GM23338 (cell line): ENCODE measurements at regions not wholly inside any gene's neighbourhood (a gene's known extent, or its start where the extent isn't known, plus 50 kb on each side); places are given as distances from the start of the nearest gene placed in this dataset.

Experiments
- ATAC-seq: fragments of 200-7000 bp; cut with Tn5 transposase; 3 replicates; pipeline ENCODE4 v1.9.1; 2020
- DNase-seq: peaks from one replicate; pipeline ENCODE4 v3.0.0-alpha.2; 2015; ENCODE audit warnings: low spot score
- H2AFZ ChIP-seq: fragments of 200-600 bp; sonication (generic); 2 replicates; pipeline ENCODE4 v1.8.0; 2016; ENCODE audit warnings: antibody characterized with exemption, mild to moderate bottlenecking, moderate library complexity
- H3F3A ChIP-seq: fragments of 200-600 bp; sonication (generic); replicated peaks from 2 replicates; pipeline ENCODE4 v1.8.0; 2017; ENCODE audit warnings: antibody characterized with exemption, mixed run types, low read depth
- H3K27ac ChIP-seq: fragments of 200-600 bp; sonication (generic); 2 replicates; pipeline ENCODE4 v1.6.1; 2016; ENCODE audit warnings: low read depth
- H3K27me3 ChIP-seq: fragments of 200-600 bp; sonication (generic); 2 replicates; pipeline ENCODE4 v1.8.0; 2016; ENCODE audit warnings: mild to moderate bottlenecking, mixed run types, moderate library complexity; ENCODE audit not compliant: insufficient read depth
- H3K36me3 ChIP-seq: fragments of 200-600 bp; sonication (generic); 2 replicates; pipeline ENCODE4 v1.8.0; 2016; ENCODE audit warnings: mild to moderate bottlenecking; ENCODE audit not compliant: insufficient read depth
- H3K4me1 ChIP-seq: fragments of 200-600 bp; sonication (generic); 2 replicates; pipeline ENCODE4 v1.8.0; 2016; ENCODE audit warnings: mild to moderate bottlenecking, moderate library complexity; ENCODE audit not compliant: insufficient read depth
- H3K4me2 ChIP-seq: fragments of 200-600 bp; sonication (generic); 2 replicates; pipeline ENCODE4 v1.7.1; 2017; ENCODE audit warnings: mixed run types
- H3K4me3 ChIP-seq: fragments of 200-600 bp; sonication (generic); 2 replicates; pipeline ENCODE4 v1.6.1; 2016; ENCODE audit warnings: mixed run types
- H3K79me2 ChIP-seq: fragments of 200-600 bp; sonication (generic); replicated peaks from 2 replicates; pipeline ENCODE4 v1.8.0; 2017; ENCODE audit warnings: mild to moderate bottlenecking; ENCODE audit not compliant: insufficient read depth
- H3K9me2 ChIP-seq: fragments of 200-600 bp; sonication (generic); 2 replicates; pipeline ENCODE4 v1.8.0; 2017; ENCODE audit not compliant: insufficient read depth
- H4K20me1 ChIP-seq: fragments of 200-600 bp; sonication (generic); replicated peaks from 2 replicates; pipeline ENCODE4 v1.8.0; 2017; ENCODE audit warnings: mild to moderate bottlenecking; ENCODE audit not compliant: insufficient read depth
- H3K27ac Mint-ChIP-seq: 2 replicates; pipeline ENCODE4 v1.8.0; 2020; ENCODE audit warnings: inconsistent platforms, mild to moderate bottlenecking, moderate library complexity, mixed read lengths
- H3K27me3 Mint-ChIP-seq: 3 replicates; pipeline ENCODE4 v1.8.0; 2022; ENCODE audit warnings: low read depth, mild to moderate bottlenecking, moderate library complexity, mixed read lengths, inconsistent platforms; ENCODE audit not compliant: insufficient read depth, poor library complexity
- H3K36me3 Mint-ChIP-seq: 3 replicates; pipeline ENCODE4 v1.8.0; 2021; ENCODE audit warnings: low read depth, mild to moderate bottlenecking, inconsistent platforms, moderate library complexity, mixed read lengths
- H3K4me1 Mint-ChIP-seq: 3 replicates; pipeline ENCODE4 v1.8.0; 2020; ENCODE audit warnings: mild to moderate bottlenecking, inconsistent platforms, mixed read lengths
- H3K4me3 Mint-ChIP-seq: 3 replicates; pipeline ENCODE4 v1.8.0; 2021; ENCODE audit warnings: moderate library complexity, mild to moderate bottlenecking, inconsistent platforms, mixed read lengths
- H3K9me3 Mint-ChIP-seq: 3 replicates; pipeline ENCODE4 v1.8.0; 2020; ENCODE audit warnings: moderate library complexity, mild to moderate bottlenecking, inconsistent platforms, mixed read lengths
- CREB1 ChIP-seq: fragments of 250-450 bp; sonication (Bioruptor Pico); IDR thresholded peaks from 2 replicates; pipeline ENCODE4 v1.5.0; 2020; ENCODE audit warnings: low read depth, mild to moderate bottlenecking, moderate library complexity
- EZH2 ChIP-seq: fragments of 200-600 bp; sonication (generic); IDR thresholded peaks from one replicate; pipeline ENCODE4 v1.8.0; 2017; ENCODE audit warnings: antibody characterized with exemption, mild to moderate bottlenecking, low read depth; ENCODE audit not compliant: unreplicated experiment
- EZH2phosphoT487 ChIP-seq: fragments of 200-600 bp; sonication (generic); IDR thresholded peaks from one replicate; pipeline ENCODE4 v1.8.1; 2018; ENCODE audit warnings: antibody characterized with exemption; ENCODE audit not compliant: unreplicated experiment
- POLR2AphosphoS5 ChIP-seq: IDR thresholded peaks from 2 replicates; pipeline ENCODE4 v1.6.1; 2016; ENCODE audit warnings: antibody characterized with exemption, low read depth
- REST ChIP-seq: IDR thresholded peaks from one replicate; pipeline ENCODE4 v1.6.1; 2018; ENCODE audit warnings: antibody characterized with exemption; ENCODE audit not compliant: unreplicated experiment
- STAT1 ChIP-seq: IDR thresholded peaks from one replicate; pipeline ENCODE4 v1.6.1; 2016; ENCODE audit warnings: antibody characterized with exemption; ENCODE audit not compliant: unreplicated experiment
- ZNF462 ChIP-seq: fragments of 250-450 bp; sonication (Bioruptor Pico); IDR thresholded peaks from 2 replicates; pipeline ENCODE4 v1.5.0; 2020; ENCODE audit warnings: mild to moderate bottlenecking, moderate library complexity
- TF ChIP-seq, protein P1 (sequence below), 2 experiments: fragments of 200-600 bp in 1 of 2; sonication (generic) in 1 of 2; conservative IDR thresholded peaks; 2 replicates each; pipeline versions ENCODE4 v1.5.1 to v1.6.1; 2016 to 2017; ENCODE audit warnings: antibody characterized with exemption in 2 of 2, low read depth in 2 of 2, mild to moderate bottlenecking in 2 of 2, moderate library complexity in 1 of 2

DNA sequence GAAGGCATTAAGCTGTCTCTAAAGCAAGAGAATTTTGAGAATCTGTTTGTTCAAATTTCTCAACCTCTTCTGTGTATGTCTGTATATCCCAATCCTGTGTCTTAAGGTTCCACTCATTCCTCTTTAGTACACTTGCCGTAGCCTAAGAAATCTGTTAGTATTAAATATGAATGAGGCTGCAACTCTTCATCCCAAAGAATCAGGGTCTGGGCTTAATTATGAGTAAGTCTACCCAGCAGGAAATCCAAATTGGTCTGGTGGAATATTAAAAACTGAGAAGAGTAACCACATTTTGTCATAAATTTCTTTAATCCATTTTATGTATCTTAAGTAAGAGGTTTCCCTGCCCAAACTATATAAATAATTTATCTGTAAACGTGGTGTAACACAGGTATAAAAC lies 1171.2 kb downstream of the CDH12 start (continued):
- TF ChIP-seq REST (no peak), STAT1 (no peak), POLR2AphosphoS5 (no peak), CREB1 (no peak), EZH2 (no peak), EZH2phosphoT487 (no peak)
- TF ChIP-seq, protein P1, sequence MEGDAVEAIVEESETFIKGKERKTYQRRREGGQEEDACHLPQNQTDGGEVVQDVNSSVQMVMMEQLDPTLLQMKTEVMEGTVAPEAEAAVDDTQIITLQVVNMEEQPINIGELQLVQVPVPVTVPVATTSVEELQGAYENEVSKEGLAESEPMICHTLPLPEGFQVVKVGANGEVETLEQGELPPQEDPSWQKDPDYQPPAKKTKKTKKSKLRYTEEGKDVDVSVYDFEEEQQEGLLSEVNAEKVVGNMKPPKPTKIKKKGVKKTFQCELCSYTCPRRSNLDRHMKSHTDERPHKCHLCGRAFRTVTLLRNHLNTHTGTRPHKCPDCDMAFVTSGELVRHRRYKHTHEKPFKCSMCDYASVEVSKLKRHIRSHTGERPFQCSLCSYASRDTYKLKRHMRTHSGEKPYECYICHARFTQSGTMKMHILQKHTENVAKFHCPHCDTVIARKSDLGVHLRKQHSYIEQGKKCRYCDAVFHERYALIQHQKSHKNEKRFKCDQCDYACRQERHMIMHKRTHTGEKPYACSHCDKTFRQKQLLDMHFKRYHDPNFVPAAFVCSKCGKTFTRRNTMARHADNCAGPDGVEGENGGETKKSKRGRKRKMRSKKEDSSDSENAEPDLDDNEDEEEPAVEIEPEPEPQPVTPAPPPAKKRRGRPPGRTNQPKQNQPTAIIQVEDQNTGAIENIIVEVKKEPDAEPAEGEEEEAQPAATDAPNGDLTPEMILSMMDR (conservative IDR thresholded peaks at IDR 0.05; ENCODE audit: low read depth in 2 of 2), result no peak

DNA sequence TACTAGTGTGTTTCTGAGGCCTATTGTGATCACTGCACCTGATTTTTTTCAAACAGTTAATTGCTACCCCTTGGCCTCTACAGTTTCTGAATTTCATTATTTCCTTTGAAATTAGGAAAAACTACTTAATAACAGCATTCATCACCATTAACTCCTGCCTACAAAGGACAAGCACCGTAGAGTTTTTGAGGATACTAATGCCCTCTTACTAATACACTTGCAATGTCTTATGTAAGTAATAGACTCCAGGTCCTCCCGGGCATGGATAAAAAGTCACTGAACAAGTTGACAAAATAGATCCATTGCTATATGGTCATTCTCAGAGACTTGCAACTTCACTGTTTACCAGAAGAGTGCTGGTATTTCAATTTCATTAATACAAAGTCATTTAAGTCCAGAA lies 1172.5 kb downstream of the CDH12 start:
- Histone ChIP-seq H3K4me3 (no peak overlapping the region), H3F3A (no peaks in the 10 kb centered on the region), H2AFZ (no peak overlapping the region), H3K4me1 (no peaks in the 10 kb centered on the region), H3K27me3 (no peaks in the 10 kb centered on the region), H3K9me2 (peaks cover 6% of the 10 kb centered on the region; the same call in 1 of the 2 replicates), H3K36me3 (no peaks in the 10 kb centered on the region), H3K4me2 (no peak overlapping the region), H3K79me2 (no peaks in the 10 kb centered on the region), H4K20me1 (no peaks in the 10 kb centered on the region), H3K27ac (no peak overlapping the region)
- H3K4me3 Mint-ChIP-seq, result no peak overlapping the region
- H3K27ac Mint-ChIP-seq, result no peak overlapping the region
- H3K27me3 Mint-ChIP-seq, result no peaks in the 10 kb centered on the region
- peaks cover 2% of the 10 kb centered on the region; the same call in 1 of the 3 replicates for H3K4me1 Mint-ChIP-seq
- ATAC-seq (no peak), DNase-seq (no peak)
- H3K36me3 Mint-ChIP-seq, result no peaks in the 10 kb centered on the region
- no peaks in the 10 kb centered on the region for H3K9me3 Mint-ChIP-seq
- TF ChIP-seq ZNF462 (CRISPR knock-in tag), result no peak
- TF ChIP-seq, protein P1 (conservative IDR thresholded peaks at IDR 0.05; ENCODE audit: low read depth in 2 of 2), result no peak
